Trophoblast cell (in vitro differentiated cells and primary cell): ENCODE measurements at regions not wholly inside any gene's neighbourhood (a gene's known extent, or its start where the extent isn't known, plus 50 kb on each side); places are given as distances from the start of the nearest gene placed in this dataset.

Source experiments
- DNase-seq, 2 donors: peaks; one replicate each; pipeline ENCODE4 v3.0.0-alpha.2; 2016
- H2AFZ ChIP-seq: 2 replicates; pipeline ENCODE4 v1.6.1; 2013; ENCODE audit warnings: low read length, moderate library complexity, mild to moderate bottlenecking; ENCODE audit not compliant: insufficient read depth, poor library complexity
- H2AK5ac ChIP-seq: 2 replicates; pipeline ENCODE4 v1.6.1; 2013; ENCODE audit warnings: mild to moderate bottlenecking, low read length
- H2BK120ac ChIP-seq: 2 replicates; pipeline ENCODE4 v1.6.1; 2013; ENCODE audit warnings: low read length, mild to moderate bottlenecking, moderate library complexity; ENCODE audit not compliant: insufficient read depth, poor library complexity
- H2BK12ac ChIP-seq: 2 replicates; pipeline ENCODE4 v1.6.1; 2013; ENCODE audit warnings: mild to moderate bottlenecking, low read length, moderate library complexity
- H2BK5ac ChIP-seq: 2 replicates; pipeline ENCODE4 v1.6.1; 2013; ENCODE audit warnings: low read length, low read depth, moderate library complexity, mild to moderate bottlenecking; ENCODE audit not compliant: poor library complexity
- H3K14ac ChIP-seq: 2 replicates; pipeline ENCODE4 v1.6.1; 2013; ENCODE audit warnings: mild to moderate bottlenecking, low read length
- H3K18ac ChIP-seq: 2 replicates; pipeline ENCODE4 v1.6.1; 2013; ENCODE audit warnings: mild to moderate bottlenecking, low read length
- H3K23ac ChIP-seq: 2 replicates; pipeline ENCODE4 v1.6.1; 2013; ENCODE audit warnings: low read length
- H3K27ac ChIP-seq: 2 replicates; pipeline ENCODE4 v1.5.1; 2013; ENCODE audit warnings: low read depth, mild to moderate bottlenecking, inconsistent platforms, low read length, moderate library complexity
- H3K27me3 ChIP-seq: 2 replicates; pipeline ENCODE4 v1.6.1; 2013; ENCODE audit warnings: inconsistent platforms, mild to moderate bottlenecking, low read length, moderate library complexity; ENCODE audit not compliant: insufficient read depth
- H3K36me3 ChIP-seq, 2 experiments: 1 replicate in 1 of 2; 2 replicates in 1 of 2; pipeline ENCODE4 v1.6.1; 2013; ENCODE audit warnings: low read length in 2 of 2, mild to moderate bottlenecking in 2 of 2, moderate library complexity in 1 of 2; ENCODE audit not compliant: insufficient read depth in 2 of 2, control insufficient read depth in 1 of 2
- H3K4ac ChIP-seq: 2 replicates; pipeline ENCODE4 v1.6.1; 2013; ENCODE audit warnings: low read depth, mild to moderate bottlenecking, low read length, moderate library complexity
- H3K4me1 ChIP-seq, 2 experiments: 1 replicate in 1 of 2; 2 replicates in 1 of 2; pipeline ENCODE4 v1.6.1; 2013; ENCODE audit warnings: low read length in 2 of 2, mild to moderate bottlenecking in 2 of 2, moderate library complexity in 1 of 2; ENCODE audit not compliant: insufficient read depth in 2 of 2, control insufficient read depth in 1 of 2
- H3K4me2 ChIP-seq: 2 replicates; pipeline ENCODE4 v1.6.1; 2013; ENCODE audit warnings: inconsistent platforms, mild to moderate bottlenecking, low read length, moderate library complexity
- H3K4me3 ChIP-seq: 2 replicates; pipeline ENCODE4 v1.5.1; 2013; ENCODE audit warnings: mild to moderate bottlenecking, low read depth, low read length, inconsistent platforms
- H3K79me1 ChIP-seq: one replicate; pipeline ENCODE4 v1.6.1; 2013; ENCODE audit warnings: low read length
- H3K79me2 ChIP-seq: 2 replicates; pipeline ENCODE4 v1.6.1; 2013; ENCODE audit warnings: low read length, mild to moderate bottlenecking; ENCODE audit not compliant: control insufficient read depth, insufficient read depth, poor library complexity
- H3K9ac ChIP-seq: 2 replicates; pipeline ENCODE4 v1.6.1; 2013; ENCODE audit warnings: mild to moderate bottlenecking, low read length
- H3K9me3 ChIP-seq: 2 replicates; pipeline ENCODE4 v1.6.1; 2013; ENCODE audit warnings: low read depth, mild to moderate bottlenecking, control low read depth, inconsistent platforms, low read length; ENCODE audit not compliant: insufficient read depth
- H4K12ac ChIP-seq: 2 replicates; pipeline ENCODE4 v1.6.1; 2013; ENCODE audit warnings: low read depth, mild to moderate bottlenecking, low read length, moderate library complexity
- H4K8ac ChIP-seq: 2 replicates; pipeline ENCODE4 v1.6.1; 2013; ENCODE audit warnings: low read depth, mild to moderate bottlenecking, low read length, moderate library complexity
- H4K91ac ChIP-seq: one replicate; pipeline ENCODE4 v1.6.1; 2013; ENCODE audit warnings: low read depth, mild to moderate bottlenecking, low read length, moderate library complexity
- WGBS: extraction: QIAGEN DNeasy Blood & Tissue Kit; methylation state at CpG from one replicate; pipeline ENCODE4 v1.1.7; 2013; ENCODE audit warnings: missing lambda C conversion rate; ENCODE audit not compliant: insufficient read length, insufficient coverage; ENCODE audit errors: extremely low coverage; 5-methylcytosine and 5-hydroxymethylcytosine counted together

DNA sequence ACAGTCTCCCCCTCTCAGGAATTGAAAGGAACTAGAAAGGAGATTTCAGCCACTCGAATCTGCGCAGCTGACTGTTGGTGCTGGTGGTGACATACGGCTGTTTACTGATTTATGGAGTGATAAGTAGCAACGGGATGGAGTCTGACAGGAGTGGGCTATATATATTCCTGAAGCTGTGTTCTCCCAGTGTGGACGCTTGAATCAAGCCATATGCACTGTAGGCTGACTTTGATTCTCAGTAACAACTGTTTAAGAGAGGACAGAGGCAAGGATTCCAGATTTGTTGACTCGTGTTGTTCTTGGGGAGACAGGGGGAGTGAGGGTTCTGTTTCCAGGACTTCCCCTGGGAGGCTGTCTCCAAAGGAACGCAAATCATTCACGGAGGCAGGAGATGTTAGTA lies 260.1 kb upstream of the AUTS2 start:
- Histone ChIP-seq H3K9ac (no peak overlapping the region), H2BK12ac (no peak overlapping the region), H3K14ac (no peak overlapping the region), H2BK120ac (no peak overlapping the region), H3K79me1 (peaks cover 3% of the 10 kb centered on the region), H3K27ac (no peak overlapping the region), H4K8ac (no peak overlapping the region), H3K4me1 (peaks cover 4 to 17% of the 10 kb centered on the region in 2 experiments), H3K79me2 (no peaks in the 10 kb centered on the region), H3K18ac (no peak overlapping the region), H2AFZ (no peak overlapping the region), H3K23ac (no peak overlapping the region), H3K36me3 (no peaks in the 10 kb centered on the region), H4K12ac (no peak overlapping the region), H4K91ac (no peak overlapping the region), H3K9me3 (no peaks in the 10 kb centered on the region), H3K27me3 (no peaks in the 10 kb centered on the region), H2AK5ac (no peak overlapping the region), H3K4ac (no peak overlapping the region), H3K4me3 (no peak overlapping the region), H2BK5ac (no peak overlapping the region), H3K4me2 (no peak overlapping the region)
- no CpG with 5 or more reads among the region's 8 CpGs for WGBS
- DNase-seq, result no peak

DNA sequence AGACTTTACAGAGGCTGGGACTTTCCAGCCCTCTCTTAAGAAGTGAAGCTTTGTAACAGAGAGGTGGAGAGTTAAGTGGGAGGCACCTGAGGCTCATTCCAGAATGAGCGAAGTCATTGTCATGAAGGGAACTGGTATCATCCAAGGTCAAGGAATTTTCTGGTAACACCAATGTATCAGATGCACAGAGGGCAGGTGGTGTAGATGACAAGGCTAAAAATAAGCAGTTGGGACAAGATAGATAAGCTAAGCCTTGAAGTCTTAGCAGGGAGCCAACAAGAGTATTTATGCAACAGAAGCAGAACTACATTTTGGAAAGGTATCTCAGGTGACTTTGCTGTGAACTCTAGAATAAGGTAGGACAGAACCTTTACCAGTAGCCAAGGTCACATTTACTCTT lies 257.0 kb upstream of the AUTS2 start:
- no peak overlapping the region for H2AFZ ChIP-seq
- no peak overlapping the region for H4K12ac ChIP-seq
- no peak overlapping the region for H2BK120ac ChIP-seq
- peaks cover 0 to 11% of the 10 kb centered on the region in 2 experiments for H3K4me1 ChIP-seq
- H3K9me3 ChIP-seq, result no peaks in the 10 kb centered on the region
- H3K14ac ChIP-seq, result no peak overlapping the region
- H3K27ac ChIP-seq, result no peak overlapping the region
- no peak overlapping the region for H3K9ac ChIP-seq
- no peak overlapping the region for H2BK5ac ChIP-seq
- H3K23ac ChIP-seq, result peak overlapping the region; percentile 73
- no peaks in the 10 kb centered on the region for H3K27me3 ChIP-seq
- H3K36me3 ChIP-seq, result no peaks in the 10 kb centered on the region
- WGBS, result no CpG with 5 or more reads among the region's 1 CpG
- H3K4me2 ChIP-seq, result no peak overlapping the region
- no peak overlapping the region for H3K4ac ChIP-seq
- no peak overlapping the region for H2BK12ac ChIP-seq
- H3K18ac ChIP-seq, result no peak overlapping the region
- no peak overlapping the region for H3K4me3 ChIP-seq
- H3K79me1 ChIP-seq, result no peaks in the 10 kb centered on the region
- H3K79me2 ChIP-seq, result no peaks in the 10 kb centered on the region
- H2AK5ac ChIP-seq, result no peak overlapping the region
- no peak for DNase-seq
- H4K91ac ChIP-seq, result no peak overlapping the region
- no peak overlapping the region for H4K8ac ChIP-seq

DNA sequence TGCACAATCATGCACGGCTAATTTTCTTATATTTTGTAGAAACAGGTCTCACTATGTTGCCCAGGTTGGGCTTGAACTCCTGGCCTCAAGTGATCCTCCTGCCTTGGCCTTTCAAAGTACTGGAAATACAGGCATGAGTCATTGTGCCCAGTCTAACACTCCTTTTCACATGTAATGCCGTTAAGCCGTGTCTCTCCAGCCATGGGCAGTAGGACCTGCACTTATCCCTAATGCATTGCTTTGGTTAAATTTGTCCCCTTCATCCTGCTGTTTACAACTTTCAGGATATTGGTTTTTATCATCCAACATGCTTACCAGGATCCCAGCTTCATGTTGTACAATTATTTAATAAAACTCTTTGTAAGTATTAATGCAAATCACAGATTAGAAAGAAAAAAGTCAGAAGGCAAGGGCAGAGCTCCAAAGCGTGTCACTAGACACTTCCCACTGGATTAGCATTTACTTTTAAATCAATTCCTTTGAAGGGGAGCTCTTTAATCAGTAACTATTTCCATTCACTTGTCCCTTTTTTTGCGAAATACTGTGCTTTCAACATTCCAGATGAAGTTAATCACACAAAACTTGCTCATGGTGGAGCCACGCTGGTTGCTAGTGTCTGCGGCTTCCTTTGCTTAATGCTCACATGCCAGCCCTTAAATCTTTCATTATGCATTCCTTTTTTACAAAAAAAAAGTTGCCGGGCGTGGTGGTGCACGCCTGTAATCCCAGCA lies 256.0 kb upstream of the AUTS2 start:
- Histone ChIP-seq H2BK120ac (no peak overlapping the region), H3K27ac (no peak overlapping the region), H4K12ac (no peak overlapping the region), H3K79me1 (no peaks in the 10 kb centered on the region), H3K27me3 (no peaks in the 10 kb centered on the region), H3K4me1 (peaks cover 0 to 2% of the 10 kb centered on the region in 2 experiments), H4K91ac (no peak overlapping the region), H3K9ac (no peak overlapping the region), H2BK5ac (no peak overlapping the region), H3K18ac (no peak overlapping the region), H3K23ac (no peak overlapping the region), H3K36me3 (no peaks in the 10 kb centered on the region), H2AK5ac (no peak overlapping the region), H3K79me2 (no peaks in the 10 kb centered on the region), H3K4ac (no peak overlapping the region), H2AFZ (no peak overlapping the region), H3K4me2 (no peak overlapping the region), H2BK12ac (no peak overlapping the region), H3K14ac (no peak overlapping the region), H3K9me3 (no peaks in the 10 kb centered on the region), H3K4me3 (no peak overlapping the region), H4K8ac (no peak overlapping the region)
- peak; percentile 74 to 81 for DNase-seq
- WGBS, result no CpG with 5 or more reads among the region's 10 CpGs

DNA sequence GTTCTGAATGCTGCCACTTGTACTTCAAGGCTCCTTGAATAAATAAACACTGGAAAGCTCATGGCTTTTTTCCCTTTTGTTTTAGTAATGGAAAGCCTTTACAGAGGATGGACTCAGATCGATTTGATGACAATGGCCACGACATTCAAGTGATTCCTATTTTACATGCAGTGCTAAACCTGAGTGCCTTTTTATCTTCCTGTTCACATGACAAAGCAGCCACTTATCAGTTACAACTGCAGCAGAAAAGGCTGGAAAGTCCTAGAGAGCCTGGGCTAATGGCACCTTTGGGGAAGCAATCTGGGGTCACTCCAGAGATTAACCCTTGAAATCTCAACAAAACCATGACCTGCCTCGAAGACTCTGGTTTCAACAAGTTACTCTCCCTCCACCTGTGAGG lies 249.0 kb upstream of the AUTS2 start:
- Histone ChIP-seq H3K4me2 (no peak overlapping the region), H3K9ac (no peak overlapping the region), H3K14ac (no peak overlapping the region), H3K4me3 (no peak overlapping the region), H2BK12ac (no peak overlapping the region), H3K18ac (no peak overlapping the region), H3K9me3 (no peaks in the 10 kb centered on the region), H3K27ac (no peak overlapping the region), H4K8ac (no peak overlapping the region), H3K27me3 (no peaks in the 10 kb centered on the region), H2BK5ac (no peak overlapping the region), H3K36me3 (no peaks in the 10 kb centered on the region), H4K91ac (no peak overlapping the region), H2AFZ (no peak overlapping the region), H3K79me2 (no peaks in the 10 kb centered on the region), H3K4ac (no peak overlapping the region), H2BK120ac (no peak overlapping the region), H4K12ac (no peak overlapping the region), H2AK5ac (no peak overlapping the region), H3K79me1 (no peaks in the 10 kb centered on the region), H3K4me1 (no peaks in the 10 kb centered on the region), H3K23ac (no peak overlapping the region)
- WGBS, result no CpG with 5 or more reads among the region's 3 CpGs
- DNase-seq, result no peak
